CD4-positive, alpha-beta T cell treated with Interleukin-12 subunit alpha and Interleukin-12 subunit beta, for 1 hour (primary cell): ENCODE measurements at regions not wholly inside any gene's neighbourhood (a gene's known extent, or its start where the extent isn't known, plus 50 kb on each side); places are given as distances from the start of the nearest gene placed in this dataset.

Experiments
- DNase-seq: peaks from one replicate; pipeline ENCODE4 v3.0.0-alpha.2; 2020

DNA sequence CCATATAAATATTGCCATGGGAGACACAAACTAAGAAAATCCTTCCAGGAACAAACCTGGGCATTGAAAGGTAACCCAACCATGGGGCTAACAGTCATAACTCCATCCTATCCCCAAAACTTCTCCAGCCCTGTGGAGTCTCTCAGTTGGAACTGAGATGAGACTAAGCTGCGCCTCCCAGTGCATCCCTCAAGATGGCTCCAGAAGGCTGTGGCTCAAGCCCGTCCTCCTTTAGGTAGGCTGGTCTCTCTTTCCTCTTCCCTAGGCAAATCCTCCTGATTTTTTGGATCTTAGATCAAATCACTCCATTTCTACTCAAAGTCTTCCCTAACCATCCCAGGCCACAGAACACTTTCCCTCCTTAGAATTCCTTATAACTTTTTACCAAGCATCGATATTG is 364.3 kb upstream of the CCDC196 start:
- no peak for DNase-seq

DNA sequence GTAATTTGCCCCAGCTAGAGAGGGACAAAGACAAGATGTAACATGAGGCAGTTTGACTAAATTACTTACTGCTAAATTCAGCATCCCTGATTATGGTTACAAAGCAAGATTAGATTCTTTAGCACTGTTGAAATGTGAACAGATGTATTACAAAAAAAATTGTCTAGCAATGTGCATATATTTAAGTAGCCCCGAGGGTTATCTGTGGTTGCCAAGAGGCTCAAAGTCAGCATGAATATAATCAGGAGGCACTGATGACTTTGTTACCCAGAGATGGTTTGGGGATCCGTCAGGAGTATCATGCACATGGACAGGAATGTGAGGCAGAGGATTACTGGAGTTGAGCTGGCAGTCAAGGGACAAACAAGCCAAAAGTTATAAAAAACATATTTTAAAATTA is 356.9 kb upstream of the CCDC196 start:
- DNase-seq, result no peak

DNA sequence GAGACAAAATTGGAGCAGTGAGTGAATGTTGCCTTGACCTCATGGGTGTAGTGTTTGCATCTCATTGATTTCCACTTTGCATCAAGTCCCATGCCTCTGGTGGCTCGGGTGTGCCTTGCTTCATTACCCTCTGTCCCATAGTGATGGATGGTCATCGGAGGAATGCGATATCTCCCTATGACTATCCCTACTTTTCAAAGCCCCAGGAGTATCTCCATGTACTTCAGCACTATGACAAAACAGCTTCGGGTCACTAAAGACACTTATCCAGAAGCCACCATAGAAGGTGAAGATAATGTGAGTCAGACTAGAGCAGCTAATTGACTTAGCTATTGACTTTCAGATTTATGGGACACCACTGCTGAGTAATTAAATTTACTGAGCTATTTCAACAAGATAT is 355.1 kb upstream of the CCDC196 start:
- DNase-seq, result no peak

DNA sequence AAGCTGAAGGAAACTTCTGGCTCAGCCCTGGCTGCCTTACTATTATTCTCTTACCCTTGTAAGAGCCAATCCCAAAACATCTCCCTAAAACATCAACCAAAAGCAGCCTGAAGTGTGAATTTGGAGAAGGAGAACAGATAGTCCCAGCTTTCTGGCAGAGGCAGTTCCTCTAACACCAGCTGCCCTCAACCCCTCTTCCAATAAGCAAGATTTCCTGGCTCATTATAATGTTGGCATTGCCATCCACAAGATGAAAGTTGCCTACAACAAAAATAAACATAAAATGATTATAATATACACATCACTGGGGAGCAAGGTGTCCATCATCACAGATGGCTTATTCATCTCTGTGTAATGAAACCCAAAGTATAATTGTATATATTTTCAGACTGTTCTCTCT is 352.5 kb upstream of the CCDC196 start:
- DNase-seq, result no peak

DNA sequence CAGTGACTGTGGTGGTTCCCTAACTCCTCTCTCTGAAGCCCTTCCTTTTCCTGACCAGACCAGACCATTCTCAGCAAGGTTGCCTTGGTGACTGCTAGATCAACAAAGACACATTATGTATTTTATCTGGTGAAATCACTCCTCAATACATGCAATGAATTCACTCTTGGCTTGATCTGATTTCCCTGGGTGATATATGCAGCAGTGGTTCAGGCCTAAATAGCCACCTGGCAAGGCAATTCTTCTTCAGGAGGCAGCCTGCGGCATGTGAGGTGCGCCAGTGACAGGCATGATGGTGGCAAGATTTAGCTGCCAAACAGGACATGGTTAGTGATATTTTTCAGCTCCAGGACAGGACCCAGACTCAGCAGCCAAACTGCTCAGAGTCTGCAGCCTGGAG is 350.3 kb upstream of the CCDC196 start:
- no peak for DNase-seq

DNA sequence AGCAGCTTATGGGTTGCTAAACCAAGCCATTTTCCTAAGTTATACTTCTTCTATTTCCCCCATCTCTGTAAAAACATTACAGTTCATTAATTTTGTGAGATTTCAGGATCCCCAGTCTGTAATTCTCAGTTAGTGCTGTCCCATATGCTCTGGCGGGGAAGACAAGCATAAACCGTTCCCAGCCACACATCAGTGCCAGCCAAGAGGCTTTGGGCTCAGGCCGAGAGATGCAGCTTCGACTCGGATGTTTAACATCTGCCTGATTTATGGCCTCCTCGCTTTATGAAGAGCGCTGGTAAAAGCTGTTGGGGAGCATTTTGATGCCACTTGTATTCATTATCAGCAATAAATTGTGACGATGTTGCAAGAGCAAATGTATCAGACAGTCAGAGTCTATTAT is 349.1 kb upstream of the CCDC196 start:
- no peak for DNase-seq

DNA sequence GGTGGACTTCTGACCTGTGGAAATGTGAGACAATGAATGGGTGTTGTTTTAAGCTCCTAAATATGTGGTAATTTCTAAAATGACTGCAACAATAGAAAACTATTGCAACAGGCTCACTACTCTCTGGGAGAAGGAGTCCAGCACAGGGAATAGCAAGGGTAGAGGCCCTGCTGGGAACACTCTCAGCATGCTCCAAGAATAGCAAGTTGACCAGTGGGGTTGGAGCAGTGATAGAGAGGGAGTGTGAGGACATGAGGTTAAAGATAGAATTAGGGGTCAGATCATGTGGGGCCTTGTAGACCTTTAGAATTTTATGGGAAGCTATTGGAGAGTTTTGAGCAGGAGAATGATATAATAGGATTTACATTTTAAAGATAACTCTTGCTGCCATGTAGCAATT is 346.7 kb upstream of the CCDC196 start:
- DNase-seq, result no peak

DNA sequence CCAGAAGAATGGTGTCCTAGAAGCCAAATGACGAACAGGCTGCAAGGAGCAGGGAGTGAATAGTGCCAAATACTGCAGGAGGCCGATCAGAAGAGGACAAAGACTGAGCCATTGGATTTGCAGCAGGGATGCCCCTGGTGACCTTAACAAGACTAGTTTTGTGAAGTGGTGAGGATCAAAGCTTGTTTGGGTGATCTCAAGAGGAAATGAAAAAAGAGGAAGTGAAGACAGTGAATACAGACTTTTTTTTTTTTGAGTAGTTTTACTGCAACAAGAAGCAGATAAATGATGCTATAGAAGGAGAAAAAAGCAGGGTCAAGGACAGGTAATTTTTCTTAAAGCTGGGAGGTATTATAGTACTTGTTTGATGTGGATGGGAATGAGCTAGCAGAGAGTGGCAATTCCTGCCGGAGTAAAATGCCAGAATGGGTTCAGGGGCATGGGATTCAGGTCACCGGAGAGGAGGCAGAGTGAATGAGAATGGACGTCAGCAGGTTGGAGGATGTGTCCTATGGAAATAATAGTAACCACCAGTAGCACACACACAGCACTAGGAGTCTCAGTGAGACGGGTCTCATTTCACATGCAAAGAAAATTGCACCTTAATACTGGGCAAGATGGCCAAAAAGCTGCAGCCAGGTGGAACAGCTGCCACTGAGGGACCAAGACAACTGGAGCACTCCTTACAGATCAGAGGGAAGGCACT is 345.8 kb upstream of the CCDC196 start:
- DNase-seq, result no peak

DNA sequence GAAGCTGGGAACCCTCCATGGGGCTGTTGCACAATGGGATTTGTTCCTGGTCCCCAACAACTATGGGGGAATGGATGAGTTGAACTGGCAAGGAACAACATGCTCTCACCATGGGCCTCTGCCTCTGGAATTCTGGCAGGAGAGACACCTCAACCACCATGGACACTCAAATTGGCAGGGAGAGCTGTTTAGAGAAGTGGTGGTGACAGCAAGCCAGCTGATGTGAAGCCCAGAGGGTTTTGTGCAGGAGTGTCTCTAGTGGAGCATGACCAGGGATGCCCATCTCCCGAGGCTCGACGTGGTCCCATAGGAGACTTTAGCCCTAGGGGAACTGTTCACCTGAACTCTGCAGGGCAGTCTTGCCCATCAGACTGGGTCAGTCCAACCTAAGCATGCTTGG is 345.2 kb upstream of the CCDC196 start:
- no peak for DNase-seq

DNA sequence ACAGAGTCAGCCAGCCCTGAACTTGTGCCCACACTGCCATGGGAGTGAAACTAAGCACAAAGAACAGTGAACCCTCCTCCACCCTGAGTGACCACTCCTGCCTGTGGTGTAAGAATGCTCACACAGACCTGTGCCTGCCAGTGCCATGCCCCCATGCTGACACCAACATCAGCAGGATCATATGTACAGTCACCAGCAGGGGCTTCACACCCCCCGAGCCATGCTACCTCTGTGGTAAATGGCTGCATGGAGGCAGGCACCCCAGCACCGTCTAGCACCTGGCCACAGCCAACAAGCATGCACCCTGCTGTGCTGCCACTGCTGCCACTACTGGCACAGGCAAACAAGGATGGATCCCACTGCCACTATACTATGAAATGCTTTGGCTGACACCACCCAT is 344.4 kb upstream of the CCDC196 start:
- no peak for DNase-seq

DNA sequence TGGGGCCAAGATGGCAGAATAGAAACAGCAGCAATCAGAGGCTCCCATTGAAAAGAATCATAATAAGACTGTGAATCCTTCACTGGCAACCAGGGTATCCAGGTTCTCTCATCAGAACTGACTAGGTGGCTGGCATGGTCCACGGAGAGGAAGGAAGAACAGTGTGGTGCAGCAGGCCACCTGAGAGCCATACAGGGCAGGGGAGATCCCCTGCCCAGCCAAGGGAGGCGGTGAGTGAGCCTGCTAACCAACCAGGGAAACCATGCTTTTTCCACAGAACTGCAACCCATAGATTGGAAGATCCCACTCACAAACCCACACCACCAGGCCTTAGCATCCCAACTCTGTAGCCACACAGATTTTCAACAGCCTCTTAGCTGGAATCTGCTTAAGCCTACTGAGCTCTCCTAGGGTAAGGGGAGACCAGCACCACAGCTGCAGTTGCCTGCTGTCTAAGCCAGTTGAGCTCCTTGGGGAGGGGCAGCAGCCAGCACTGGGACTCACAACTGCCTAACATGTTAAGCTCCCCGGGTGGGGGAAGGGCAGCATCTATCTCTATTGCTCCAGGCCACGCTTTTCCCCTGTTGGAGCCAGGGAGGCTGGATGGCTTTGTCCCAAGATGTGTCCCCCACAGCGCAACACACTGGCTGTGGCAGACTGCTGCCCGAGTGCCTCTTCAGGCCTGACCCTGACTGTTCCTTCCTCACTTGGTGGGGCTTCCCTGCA is 342.6 kb upstream of the CCDC196 start:
- no peak for DNase-seq

DNA sequence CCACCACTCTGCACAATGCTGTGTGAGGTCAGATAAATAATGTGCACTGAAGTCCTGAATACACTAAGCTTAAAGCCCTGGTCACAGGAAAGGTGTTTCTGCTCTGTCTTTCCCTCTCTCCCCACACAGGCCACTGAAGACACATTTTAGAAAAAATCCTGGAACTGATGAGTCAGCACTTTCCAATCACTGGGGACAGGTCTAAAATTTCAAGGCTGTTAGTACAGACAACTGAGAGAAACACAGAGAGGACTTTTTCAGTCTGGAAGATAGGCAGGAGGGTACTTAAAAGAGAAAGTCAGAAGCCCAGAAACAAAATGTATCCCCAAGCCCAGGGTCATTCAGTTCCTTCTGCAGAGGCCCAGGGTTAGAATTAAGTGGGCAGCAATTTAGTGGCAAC is 333.9 kb upstream of the CCDC196 start:
- no peak for DNase-seq

DNA sequence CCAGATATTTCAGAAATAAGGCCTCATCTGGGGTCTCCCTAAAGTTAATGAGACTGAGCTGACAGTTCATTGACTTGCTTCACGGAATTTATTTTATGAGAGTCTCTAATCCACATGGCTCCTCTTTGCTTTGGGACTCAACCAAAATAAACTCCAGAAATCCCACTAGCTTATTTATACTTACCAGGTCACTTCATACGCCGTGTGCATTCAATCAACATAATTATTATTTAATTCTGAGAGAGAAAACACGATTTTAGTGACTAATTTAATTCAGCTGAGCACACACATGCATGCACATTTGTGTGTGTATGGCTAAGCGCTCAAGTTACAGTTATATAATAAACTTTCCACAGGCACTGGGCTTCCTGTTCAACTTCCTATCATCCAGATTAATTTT is 333.4 kb upstream of the CCDC196 start:
- no peak for DNase-seq

DNA sequence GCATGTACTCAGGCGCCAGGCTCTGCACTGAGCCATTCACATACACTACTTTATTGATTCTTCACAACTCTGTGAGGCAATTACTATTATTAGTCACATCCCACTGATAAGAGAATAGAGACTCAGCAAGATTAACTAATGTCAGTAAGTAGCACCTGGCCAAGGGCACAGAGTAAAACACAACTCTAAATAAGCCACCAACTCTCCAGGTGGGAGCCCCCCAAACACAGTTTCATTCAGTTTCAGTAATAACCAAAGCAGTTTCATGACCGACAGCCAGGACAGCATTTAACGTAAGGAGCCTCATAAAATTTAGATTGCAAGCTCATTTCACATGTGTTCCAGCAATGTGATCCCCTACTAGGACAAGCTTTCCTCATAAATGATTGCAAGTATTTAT is 323.1 kb upstream of the CCDC196 start:
- no peak for DNase-seq

DNA sequence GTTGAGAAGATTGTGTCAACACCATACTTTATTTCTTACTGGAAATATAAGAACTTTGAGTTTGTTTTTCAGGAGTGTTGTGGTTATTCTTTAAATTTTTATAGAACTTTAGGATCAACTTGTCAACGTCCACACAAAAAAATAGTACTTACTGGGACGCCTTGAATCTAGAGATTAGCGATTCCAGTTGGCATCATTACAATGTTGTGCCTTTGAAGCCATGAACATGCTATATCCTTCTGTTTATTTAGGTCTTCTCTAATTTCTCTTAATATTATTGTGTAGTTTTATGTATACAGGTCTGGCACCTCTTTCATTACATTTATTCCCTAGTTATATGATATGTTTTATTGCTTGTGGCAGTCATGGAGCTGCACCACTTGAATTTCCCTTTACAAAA is 320.8 kb upstream of the CCDC196 start:
- no peak for DNase-seq

DNA sequence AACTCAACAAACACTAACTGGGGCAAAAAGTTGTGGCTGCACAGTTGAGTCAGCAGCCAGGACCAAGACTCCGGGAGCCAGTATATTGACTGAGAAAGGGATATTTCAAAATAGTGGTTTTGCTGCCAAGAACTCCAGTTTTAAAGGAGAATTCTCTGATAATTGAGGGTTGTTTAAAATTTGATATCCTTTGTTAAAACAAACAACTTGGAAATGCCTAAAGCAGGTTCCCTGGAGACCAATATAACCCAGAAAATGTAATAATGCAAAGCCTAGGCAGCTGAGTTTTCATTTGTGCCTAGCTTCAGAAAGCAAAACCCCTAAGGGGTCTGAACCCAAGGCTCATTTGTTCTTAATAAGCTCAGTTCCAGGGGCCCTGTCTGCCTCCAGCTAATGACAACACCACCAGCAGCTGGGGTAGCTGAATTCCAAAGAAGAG is 311.7 kb upstream of the CCDC196 start:
- no peak for DNase-seq

DNA sequence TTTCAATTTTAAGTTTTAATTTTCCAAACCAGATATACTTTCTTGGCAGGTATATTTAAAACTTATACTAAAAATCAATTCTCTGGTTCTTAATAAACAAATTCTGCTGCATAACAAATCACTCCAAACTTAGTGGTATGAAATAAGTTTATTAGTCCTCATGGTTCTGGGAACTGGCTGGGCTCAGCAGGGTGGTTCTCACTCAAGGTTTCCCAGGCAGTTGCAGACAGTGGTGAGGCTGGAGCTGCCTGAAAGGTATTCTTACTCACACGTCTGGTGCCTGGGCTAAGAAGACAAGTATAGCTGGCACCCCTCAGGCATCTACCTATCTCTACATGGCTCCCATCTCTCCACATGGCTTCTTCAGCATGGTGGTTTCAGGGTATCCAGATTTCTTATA is 308.2 kb upstream of the CCDC196 start:
- no peak for DNase-seq

DNA sequence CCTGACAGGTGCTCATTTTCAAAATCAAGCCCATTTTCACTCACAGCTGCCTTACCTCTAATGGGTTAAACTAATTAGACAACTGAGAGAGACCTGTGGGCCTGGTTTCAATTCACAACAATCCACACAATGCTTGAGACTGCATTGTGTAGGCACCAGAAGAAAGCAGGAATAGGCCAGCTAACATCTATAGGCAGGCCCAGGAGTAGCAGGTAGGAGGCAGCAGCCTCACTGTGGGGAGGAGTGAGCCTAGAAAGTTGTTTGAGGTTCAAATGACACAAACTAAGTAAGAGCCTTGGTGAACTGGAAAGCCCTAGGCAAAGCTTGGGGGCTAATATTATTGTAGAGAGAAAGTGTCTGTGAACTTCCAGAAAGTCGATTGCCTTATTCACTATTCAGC is 289.5 kb upstream of the CCDC196 start:
- DNase-seq, result no peak

DNA sequence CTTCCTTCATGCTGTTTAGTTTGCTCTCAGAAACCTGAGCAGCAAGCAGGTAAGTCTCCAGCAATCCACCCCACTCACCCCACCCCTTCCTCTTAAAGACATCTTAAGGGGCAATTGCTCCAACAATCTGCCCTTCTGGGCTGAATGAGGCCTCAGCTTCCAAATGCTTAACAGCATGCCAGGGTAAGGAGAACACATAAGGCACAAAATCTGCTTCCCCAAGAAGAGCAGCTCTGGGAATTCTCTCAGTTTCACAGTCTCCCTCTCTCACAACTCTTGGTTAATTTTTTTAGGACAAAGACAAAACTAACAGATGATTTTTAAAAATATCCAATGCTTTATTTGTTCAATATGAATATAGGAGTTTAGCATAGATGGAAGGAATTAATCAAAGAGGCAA is 288.9 kb upstream of the CCDC196 start:
- DNase-seq, result no peak

DNA sequence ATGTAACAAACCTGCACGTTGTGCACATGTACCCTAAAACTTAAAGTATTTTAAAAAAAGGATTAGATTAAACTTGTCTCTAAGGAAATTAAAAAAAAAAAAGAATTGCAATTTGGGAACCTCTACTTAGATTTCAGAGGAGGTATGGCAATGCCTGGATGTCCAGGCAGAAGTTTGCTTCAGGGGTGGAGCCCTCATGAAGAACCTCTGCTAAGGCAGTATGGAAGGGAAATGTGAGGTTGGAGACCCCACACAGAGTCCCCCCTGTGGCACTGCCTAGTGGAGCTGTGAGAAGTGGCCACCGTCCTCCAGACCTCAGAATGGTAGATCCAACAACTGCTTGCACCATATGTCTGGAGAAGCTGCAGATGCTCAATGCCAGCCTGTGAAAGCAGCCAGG is 279.6 kb upstream of the CCDC196 start:
- no peak for DNase-seq

DNA sequence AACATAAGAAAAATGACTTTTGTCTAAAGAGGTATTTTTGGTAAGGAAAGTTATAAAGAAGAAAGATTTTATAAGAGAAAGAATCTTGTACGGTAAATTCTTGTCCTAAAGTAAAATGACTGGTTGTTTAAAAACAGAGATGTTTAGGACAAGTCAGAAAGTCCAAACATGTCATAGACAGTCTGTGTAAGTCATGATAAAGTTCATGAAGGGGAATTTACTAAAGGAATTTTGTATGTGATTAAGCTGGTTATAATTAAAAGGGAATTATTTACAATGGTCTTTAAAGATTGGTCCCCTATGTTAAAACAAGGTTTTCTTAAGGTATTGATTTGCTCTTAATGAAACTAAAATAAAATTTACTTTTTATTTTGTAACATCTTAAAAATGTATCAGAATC is 269.4 kb upstream of the CCDC196 start:
- no peak for DNase-seq

DNA sequence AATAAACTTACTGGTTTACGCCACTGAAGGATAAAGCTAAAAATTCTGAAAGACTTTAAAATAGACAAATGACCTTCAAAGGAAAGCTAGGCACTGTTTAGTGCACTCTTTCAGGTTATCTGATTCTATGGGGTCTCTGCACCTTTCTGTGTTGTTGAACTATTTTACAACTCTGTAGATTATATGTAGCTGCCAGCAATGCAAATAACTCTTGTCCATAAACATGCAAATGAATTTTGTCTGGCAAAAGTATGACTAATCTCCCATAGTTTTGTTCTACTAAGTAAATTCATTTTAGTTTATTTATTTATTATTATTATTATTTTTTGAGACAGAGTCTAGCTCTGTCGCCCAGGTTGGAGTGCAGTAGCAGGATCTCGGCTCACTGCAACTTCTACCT is 266.3 kb upstream of the CCDC196 start:
- DNase-seq, result no peak

DNA sequence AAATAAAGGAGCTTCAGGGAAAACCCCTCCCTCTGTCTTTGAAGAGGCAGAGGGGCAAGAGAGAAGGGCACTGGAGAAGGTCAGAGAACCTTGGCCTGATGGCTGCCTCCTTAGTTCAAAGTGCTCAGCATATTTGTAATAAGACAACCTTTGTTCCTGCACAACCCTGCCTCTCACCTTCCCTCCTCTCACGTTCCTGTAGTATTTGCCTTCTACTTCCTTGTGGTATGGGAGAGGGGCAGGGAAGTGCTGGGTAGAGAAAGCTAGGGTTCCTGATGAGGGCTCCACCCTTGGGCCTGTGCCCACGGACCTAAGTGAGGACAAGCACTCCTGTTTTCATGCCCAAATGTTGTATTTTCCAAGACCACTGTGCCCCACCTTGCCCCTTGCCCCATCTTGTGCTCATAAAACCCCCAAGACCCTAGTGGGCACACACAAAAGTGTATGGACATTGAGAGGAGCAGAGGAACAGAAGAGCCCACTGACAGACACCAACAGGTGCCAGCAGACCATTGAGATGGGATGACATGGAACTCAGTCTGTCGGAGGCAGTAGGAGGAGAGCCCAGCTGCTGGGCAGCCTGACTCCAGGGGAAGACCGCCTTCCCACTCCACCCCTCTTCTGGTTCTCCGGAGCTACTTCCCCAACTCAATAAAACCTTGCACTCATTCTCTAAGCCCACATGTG is 261.5 kb upstream of the CCDC196 start:
- DNase-seq, result no peak

DNA sequence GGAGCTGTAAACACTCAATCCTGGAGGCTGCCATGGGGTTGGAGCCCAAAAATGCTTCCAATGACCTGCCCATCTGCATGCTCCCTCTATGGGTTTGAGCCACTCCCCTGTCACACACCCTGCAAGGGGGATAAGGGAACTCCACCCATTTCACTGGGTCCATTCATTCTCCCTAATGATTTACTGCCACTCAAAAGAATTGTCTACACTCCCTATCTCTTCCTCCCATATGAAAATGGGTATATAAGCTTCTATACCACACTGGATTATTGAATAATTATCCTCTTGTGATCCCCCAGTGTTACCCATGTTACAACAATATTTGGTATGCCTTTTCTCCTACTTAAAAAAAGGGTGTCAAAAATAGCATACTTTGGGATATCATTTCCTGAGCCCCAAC is 260.8 kb upstream of the CCDC196 start:
- DNase-seq, result no peak
